HG03354 (cell line): ENCODE measurements at regions not wholly inside any gene's neighbourhood (a gene's known extent, or its start where the extent isn't known, plus 50 kb on each side); places are given as distances from the start of the nearest gene placed in this dataset.
A peak's percentile ranks its signal among the peaks of the same experiment; 100 is the strongest.

ENCODE experiments used
- ATAC-seq: cut with Tn5 transposase; IDR thresholded peaks from one replicate; pipeline ENCODE4 v1.9.1; 2021; ENCODE audit warnings: mild to moderate bottlenecking; ENCODE audit not compliant: unreplicated experiment, poor library complexity, severe bottlenecking

DNA sequence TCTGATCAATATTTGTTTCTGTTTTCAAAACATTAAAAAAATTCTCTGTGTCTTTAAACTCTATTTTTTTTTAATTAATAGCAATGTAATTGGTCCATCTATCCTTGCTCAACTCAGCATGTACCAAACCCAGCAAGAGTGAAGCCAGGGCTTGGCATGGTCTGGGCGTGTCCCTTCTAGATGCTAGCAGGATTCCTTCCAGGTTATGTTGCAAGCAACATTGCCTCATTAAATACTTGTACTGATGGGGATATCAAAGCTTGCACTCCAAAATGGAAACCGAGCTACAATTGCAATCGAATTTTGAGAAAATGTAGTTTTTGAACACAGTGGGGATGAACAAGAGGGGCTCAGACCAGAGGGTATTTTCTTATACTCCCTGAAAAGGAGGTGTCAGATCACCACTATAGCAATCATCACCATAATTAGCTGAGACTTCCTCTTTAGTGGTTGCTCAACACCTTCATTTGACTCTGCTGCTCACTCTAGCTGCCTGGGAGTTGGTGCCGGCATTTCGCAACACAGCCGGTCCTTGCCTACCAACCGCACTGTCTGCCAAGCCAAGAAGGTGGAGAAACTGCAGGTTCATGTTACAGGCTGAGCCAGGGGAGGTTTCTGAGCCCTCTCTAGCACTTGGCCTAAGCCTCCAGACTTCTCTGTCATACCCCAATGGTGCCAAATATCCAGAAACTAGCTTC lies 67.8 kb upstream of the RALGAPA2 start:
- ATAC-seq, result peak; percentile 71

DNA sequence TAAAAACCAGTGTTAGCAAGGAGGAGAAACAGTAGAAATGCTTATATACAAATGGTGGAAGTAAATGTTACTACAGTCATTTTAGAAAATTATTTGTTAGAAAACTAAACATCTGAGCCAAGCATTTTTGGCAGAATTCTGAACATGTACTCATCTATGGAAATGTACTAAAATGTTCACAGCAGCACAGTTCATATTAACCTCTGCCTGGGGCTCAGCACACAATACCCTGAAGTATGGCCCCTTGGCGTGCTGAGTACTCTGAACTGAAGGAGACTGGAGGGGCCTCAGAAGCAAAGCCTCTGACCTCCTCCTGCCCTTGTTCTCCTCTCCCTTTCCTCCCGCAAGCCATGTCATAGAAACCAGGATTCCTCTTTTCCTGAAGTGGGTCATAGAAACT lies 66.2 kb upstream of the RALGAPA2 start:
- ATAC-seq, result no peak

DNA sequence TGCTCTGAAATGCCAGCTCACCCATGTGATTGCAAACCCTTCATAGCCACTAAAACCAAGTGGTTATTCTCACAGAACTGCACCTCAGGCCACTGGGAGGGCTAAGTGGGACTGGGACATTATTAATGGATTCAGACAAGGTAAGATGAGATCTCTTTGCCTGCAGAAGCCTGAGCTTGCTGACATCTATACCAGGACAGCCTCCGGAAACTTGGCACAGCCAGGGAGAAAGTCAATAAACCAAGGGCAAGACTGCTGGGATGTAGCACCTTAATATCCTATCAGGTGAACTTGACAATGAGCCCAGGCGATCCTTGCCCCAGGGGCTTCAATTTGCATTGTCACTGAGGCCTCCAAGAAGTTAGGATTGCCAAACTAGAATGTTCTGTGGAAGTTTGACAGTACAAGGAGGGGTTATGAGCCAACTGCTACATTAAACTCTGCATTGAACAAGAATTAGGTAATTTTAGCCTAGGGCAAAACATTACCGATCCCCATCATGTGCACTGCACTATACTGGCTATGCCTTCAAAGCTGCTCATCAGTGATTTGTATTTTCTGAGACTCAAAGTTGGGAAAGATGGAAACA lies 60.1 kb upstream of the RALGAPA2 start:
- ATAC-seq, result no peak

DNA sequence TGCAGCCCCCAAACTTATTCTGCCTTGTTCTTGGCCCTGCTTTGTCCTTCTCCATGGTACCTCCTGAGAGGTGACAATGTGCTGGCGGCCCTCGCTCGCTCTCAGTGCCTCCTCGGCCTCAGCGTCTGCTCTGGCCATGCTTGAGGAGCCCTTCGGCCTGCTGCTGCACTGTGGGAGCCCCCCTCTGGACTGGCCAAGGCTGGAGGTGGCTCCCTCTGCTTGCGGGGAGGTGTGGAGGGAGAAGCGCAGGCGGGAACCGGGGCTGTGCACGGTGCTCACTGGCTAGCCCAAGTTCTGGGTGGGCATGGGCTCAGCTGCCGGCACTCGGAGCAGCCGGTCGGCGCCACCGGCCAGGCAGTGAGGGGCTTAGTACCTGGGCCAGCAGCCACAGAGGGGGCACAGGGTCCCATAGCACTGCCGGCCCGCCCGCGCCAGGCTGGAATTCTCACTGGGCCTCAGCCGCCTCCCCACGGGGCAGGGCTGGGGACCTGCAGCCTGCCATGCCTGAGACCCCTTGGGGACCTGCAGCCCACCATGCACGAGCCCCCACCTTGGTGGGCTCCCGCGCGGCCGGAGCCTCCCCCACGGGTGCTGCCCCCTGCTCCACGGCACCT lies 55.9 kb upstream of the RALGAPA2 start:
- no peak for ATAC-seq

DNA sequence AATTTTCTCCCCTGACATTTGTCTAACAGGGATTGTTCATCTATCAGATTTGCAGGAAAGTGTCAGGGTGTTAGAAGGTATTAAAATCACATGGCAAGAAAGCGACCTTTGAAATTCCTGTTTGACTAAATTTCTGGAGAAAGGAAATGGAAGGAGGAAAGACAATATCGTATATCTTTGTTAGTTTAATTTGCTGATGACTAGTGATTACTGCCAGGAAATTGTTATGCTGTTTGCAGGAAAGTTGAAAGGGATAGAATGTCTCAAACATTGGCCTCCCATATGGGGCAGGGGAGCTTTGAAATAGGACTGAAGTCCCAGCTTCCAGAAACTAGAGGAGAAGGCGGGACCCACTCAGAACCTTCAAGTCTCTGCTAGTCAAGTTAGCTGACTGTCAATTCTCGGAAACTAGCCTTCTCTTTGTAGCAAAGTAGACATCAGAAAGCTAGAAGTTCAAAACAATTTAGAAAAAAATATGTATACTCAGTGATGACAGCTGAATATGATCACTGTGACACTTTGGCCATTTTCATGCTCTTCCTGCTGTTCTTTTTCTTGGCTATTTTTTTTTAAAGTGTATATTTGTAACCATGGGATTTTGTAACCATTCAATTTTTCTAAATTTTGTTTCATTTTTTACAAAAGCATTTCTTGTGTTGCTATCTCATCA lies 53.4 kb upstream of the RALGAPA2 start:
- no peak for ATAC-seq

DNA sequence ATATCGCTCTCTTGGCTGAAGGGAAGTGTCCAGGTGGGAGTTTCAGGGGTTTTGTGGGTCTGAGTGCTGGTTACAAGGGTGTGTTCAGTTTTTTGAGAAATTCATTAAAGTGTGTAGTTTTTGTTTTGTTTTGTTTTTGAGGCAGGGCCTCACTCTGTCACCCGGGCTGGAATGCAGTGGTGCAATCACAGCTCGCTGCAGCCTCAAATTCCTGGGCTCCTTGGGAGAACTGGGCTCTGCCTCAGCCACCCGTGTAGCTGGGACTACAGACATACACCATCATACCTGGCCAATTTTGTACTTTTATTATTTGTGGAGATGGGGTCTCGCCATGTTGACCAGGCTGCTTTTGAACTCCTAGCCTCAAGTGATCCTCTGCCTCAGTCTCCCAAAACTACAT lies 51.2 kb upstream of the RALGAPA2 start:
- no peak for ATAC-seq
